ENCODE measurements at regions not wholly inside any gene's neighbourhood (a gene's known extent, or its start where the extent isn't known, plus 50 kb on each side); places are given as distances from the start of the nearest gene placed in this dataset.

- H3K27ac ChIP-seq, result no peak overlapping the region
- no peak for TF ChIP-seq POLR2AphosphoS5 (IDR thresholded peaks at IDR 0.05)
- TF ChIP-seq, protein P1, sequence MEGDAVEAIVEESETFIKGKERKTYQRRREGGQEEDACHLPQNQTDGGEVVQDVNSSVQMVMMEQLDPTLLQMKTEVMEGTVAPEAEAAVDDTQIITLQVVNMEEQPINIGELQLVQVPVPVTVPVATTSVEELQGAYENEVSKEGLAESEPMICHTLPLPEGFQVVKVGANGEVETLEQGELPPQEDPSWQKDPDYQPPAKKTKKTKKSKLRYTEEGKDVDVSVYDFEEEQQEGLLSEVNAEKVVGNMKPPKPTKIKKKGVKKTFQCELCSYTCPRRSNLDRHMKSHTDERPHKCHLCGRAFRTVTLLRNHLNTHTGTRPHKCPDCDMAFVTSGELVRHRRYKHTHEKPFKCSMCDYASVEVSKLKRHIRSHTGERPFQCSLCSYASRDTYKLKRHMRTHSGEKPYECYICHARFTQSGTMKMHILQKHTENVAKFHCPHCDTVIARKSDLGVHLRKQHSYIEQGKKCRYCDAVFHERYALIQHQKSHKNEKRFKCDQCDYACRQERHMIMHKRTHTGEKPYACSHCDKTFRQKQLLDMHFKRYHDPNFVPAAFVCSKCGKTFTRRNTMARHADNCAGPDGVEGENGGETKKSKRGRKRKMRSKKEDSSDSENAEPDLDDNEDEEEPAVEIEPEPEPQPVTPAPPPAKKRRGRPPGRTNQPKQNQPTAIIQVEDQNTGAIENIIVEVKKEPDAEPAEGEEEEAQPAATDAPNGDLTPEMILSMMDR (IDR thresholded peaks at IDR 0.05), result no peak
- no peak for TF ChIP-seq POLR2A (IDR thresholded peaks at IDR 0.05)
- TF ChIP-seq EP300 (IDR thresholded peaks at IDR 0.05), result no peak
- H3K4me3 ChIP-seq, result no peak overlapping the region
- H3K36me3 ChIP-seq, result no peaks in the 10 kb centered on the region
- H3K27me3 ChIP-seq, result no peaks in the 10 kb centered on the region
- no peaks in the 10 kb centered on the region for H3K4me1 ChIP-seq
- intact Hi-C loops (cut with DNase I), result no loop called here
- H3K9me3 ChIP-seq, result no peaks in the 10 kb centered on the region
- DNase-seq, result no peak
These were observed 453.9 kb downstream of the ADAMTS20 start for GRCh38 chr12:43098071-43098470.

GRCh38 chr12:43097471-43097870, 454.5 kb downstream of the ADAMTS20 start:
- intact Hi-C loops (cut with DNase I), result no loop called here
- WGBS, 2 donors, result 84 to 86% methylated on average over 1 of the region's 1 CpG
- Histone ChIP-seq H3K4me3 (no peak overlapping the region), H3K36me3 (no peaks in the 10 kb centered on the region), H3K9me3 (no peaks in the 10 kb centered on the region), H3K4me1 (no peaks in the 10 kb centered on the region), H3K27me3 (no peaks in the 10 kb centered on the region), H3K27ac (no peak overlapping the region)
- TF ChIP-seq, protein P1 (IDR thresholded peaks at IDR 0.05), result no peak
- TF ChIP-seq POLR2A (IDR thresholded peaks at IDR 0.05), result no peak
- no peak for TF ChIP-seq POLR2AphosphoS5 (IDR thresholded peaks at IDR 0.05)
- TF ChIP-seq EP300 (IDR thresholded peaks at IDR 0.05), result no peak
- no peak for DNase-seq

DNA sequence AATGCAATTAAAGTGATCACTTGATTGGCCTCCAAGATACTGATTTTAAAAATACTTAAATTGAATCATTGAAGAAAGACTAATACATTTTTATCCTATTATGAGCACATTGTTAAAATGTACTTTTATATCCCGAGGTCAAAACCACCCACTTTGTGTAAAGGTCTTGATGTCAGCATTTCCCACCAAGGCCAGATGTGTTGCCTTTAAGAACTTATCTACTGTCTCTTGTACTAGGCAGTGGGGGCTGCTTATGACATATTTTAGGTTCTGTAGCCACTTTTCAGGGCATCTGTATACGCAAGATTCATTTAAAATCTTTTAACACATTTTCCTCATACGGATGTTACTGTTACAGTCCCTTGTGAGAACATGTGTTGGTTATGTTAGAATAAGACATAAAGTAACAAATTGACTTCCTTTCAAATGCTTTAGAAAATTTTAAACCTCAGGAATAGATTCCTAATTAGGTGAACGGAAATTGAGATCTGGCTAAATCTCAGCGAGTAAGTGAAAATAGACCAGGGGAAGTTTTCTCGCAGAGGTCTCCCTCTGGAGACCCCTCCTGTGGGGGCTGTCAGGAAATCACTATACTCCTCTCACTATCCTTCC, 456.2 kb downstream of the ADAMTS20 start:
- no peak for TF ChIP-seq EP300 (IDR thresholded peaks at IDR 0.05)
- TF ChIP-seq, protein P1 (IDR thresholded peaks at IDR 0.05), result no peak
- no peak for TF ChIP-seq POLR2AphosphoS5 (IDR thresholded peaks at IDR 0.05)
- TF ChIP-seq POLR2A (IDR thresholded peaks at IDR 0.05), result no peak

GRCh38 chr12:43094886-43095575, 457.0 kb downstream of the ADAMTS20 start:
- no peaks in the 10 kb centered on the region for H3K27me3 ChIP-seq
- TF ChIP-seq EP300 (IDR thresholded peaks at IDR 0.05) (no peak), POLR2A (IDR thresholded peaks at IDR 0.05) (no peak), POLR2AphosphoS5 (IDR thresholded peaks at IDR 0.05) (no peak)
- TF ChIP-seq, protein P1 (IDR thresholded peaks at IDR 0.05), result no peak
- WGBS, 2 donors, result 49 to 67% methylated on average over 2 of the region's 2 CpGs
- no peak for DNase-seq
- H3K4me1 ChIP-seq, result no peaks in the 10 kb centered on the region
- H3K9me3 ChIP-seq, result no peaks in the 10 kb centered on the region
- no peaks in the 10 kb centered on the region for H3K36me3 ChIP-seq
- no peak overlapping the region for H3K27ac ChIP-seq
- intact Hi-C loops (cut with DNase I), result no loop called here
- H3K4me3 ChIP-seq, result no peak overlapping the region

More for the DNA sequence above, 456.2 kb downstream of the ADAMTS20 start:
- Histone ChIP-seq H3K4me3 (no peak overlapping the region), H3K27ac (no peak overlapping the region), H3K9me3 (no peaks in the 10 kb centered on the region), H3K27me3 (no peaks in the 10 kb centered on the region), H3K4me1 (no peaks in the 10 kb centered on the region), H3K36me3 (no peaks in the 10 kb centered on the region)
- DNase-seq, result no peak
- WGBS, 2 donors, result 86 to 88% methylated on average over 6 of the region's 6 CpGs
- intact Hi-C loops (cut with DNase I), result no loop called here
